HL-60 (cell line): ENCODE measurements at regions not wholly inside any gene's neighbourhood (a gene's known extent, or its start where the extent isn't known, plus 50 kb on each side); places are given as distances from the start of the nearest gene placed in this dataset.

ENCODE experiments used
- DNase-seq, 2 experiments: peaks; one replicate each; pipeline ENCODE4 v3.0.0-alpha.2; 2010 to 2020; ENCODE audit warnings: low read depth in 1 of 2, low spot score in 1 of 2
- H3K27ac ChIP-seq: fragments of 250-450 bp; sonication (Bioruptor Pico); replicated peaks from 2 replicates; pipeline ENCODE4 v1.5.1; 2020; ENCODE audit warnings: mild to moderate bottlenecking, moderate library complexity
- H3K27me3 ChIP-seq: fragments of 250-450 bp; sonication (Bioruptor Pico); 2 replicates; pipeline ENCODE4 v1.5.1; 2021; ENCODE audit warnings: mild to moderate bottlenecking, moderate library complexity; ENCODE audit not compliant: insufficient read depth, poor library complexity, severe bottlenecking
- H3K4me3 ChIP-seq: replicated peaks from 2 replicates; pipeline ENCODE4 v1.5.1; 2011; ENCODE audit warnings: mild to moderate bottlenecking, control low read depth, low read length; ENCODE audit not compliant: insufficient read depth
- CTCF ChIP-seq: IDR thresholded peaks from one replicate; pipeline ENCODE4 v1.5.1; 2011; ENCODE audit warnings: low read length, control low read depth, inconsistent platforms; ENCODE audit not compliant: insufficient read depth
- GABPA ChIP-seq: IDR thresholded peaks from 2 replicates; pipeline ENCODE4 v1.6.1; 2012; ENCODE audit warnings: low read depth
- POLR2AphosphoS5 ChIP-seq: IDR thresholded peaks from 2 replicates; pipeline ENCODE4 v1.6.1; 2012; ENCODE audit warnings: low read depth
- REST ChIP-seq: IDR thresholded peaks from 2 replicates; pipeline ENCODE4 v1.6.1; 2012; ENCODE audit warnings: low read depth; ENCODE audit not compliant: insufficient replicate concordance
- SPI1 ChIP-seq: IDR thresholded peaks from 2 replicates; pipeline ENCODE4 v1.6.1; 2012; ENCODE audit warnings: low read depth, mild to moderate bottlenecking, borderline replicate concordance

- Histone ChIP-seq H3K27ac (no peak overlapping the region), H3K4me3 (no peak overlapping the region), H3K27me3 (no peaks in the 10 kb centered on the region)
- no peak for DNase-seq
- TF ChIP-seq CTCF: no peak
- TF ChIP-seq POLR2AphosphoS5: no peak
- no peak for TF ChIP-seq REST
- TF ChIP-seq GABPA: no peak
- TF ChIP-seq SPI1: no peak
Observed at GRCh38 chr4:23365086-23365485, 524.8 kb downstream of the PPARGC1A start.

GRCh38 chr4:23364167-23364566 lies 525.7 kb downstream of the PPARGC1A start:
- no peak overlapping the region for H3K27ac ChIP-seq
- no peak for DNase-seq
- H3K27me3 ChIP-seq: no peaks in the 10 kb centered on the region
- no peak overlapping the region for H3K4me3 ChIP-seq
- TF ChIP-seq SPI1 (no peak), GABPA (no peak), POLR2AphosphoS5 (no peak), CTCF (no peak), REST (no peak)

GRCh38 chr4:23361453-23361852 lies 528.4 kb downstream of the PPARGC1A start:
- TF ChIP-seq GABPA (no peak), POLR2AphosphoS5 (no peak), SPI1 (no peak), REST (no peak), CTCF (no peak)
- H3K27me3 ChIP-seq: no peaks in the 10 kb centered on the region
- no peak overlapping the region for H3K27ac ChIP-seq
- no peak overlapping the region for H3K4me3 ChIP-seq
- no peak for DNase-seq
